ENCODE measurements at regions not wholly inside any gene's neighbourhood (a gene's known extent, or its start where the extent isn't known, plus 50 kb on each side); places are given as distances from the start of the nearest gene placed in this dataset.

DNA sequence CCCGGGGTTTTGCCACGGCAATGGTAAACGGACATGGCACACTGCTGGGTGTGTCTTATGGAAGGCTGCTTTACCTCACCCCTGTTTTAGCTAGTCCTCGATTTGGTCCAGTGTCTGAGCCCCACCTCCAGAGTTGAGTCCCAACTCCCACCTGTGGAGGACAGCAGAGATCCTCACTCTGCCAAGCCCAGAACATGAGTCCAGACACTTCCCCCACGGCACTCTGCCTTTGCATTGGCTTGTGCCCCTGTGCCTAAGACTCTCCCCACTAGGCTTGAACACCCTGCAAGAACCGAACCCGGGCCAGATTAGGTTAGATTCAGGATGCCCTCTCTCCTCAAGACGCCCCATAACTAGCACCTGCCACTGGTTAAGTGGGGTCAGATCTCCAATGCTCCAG, 59.8 kb upstream of the C14orf180 start:
- H3K9me3 ChIP-seq (ENCODE audit: low read length): no peaks in the 10 kb centered on the region
- TF ChIP-seq, protein P1, sequence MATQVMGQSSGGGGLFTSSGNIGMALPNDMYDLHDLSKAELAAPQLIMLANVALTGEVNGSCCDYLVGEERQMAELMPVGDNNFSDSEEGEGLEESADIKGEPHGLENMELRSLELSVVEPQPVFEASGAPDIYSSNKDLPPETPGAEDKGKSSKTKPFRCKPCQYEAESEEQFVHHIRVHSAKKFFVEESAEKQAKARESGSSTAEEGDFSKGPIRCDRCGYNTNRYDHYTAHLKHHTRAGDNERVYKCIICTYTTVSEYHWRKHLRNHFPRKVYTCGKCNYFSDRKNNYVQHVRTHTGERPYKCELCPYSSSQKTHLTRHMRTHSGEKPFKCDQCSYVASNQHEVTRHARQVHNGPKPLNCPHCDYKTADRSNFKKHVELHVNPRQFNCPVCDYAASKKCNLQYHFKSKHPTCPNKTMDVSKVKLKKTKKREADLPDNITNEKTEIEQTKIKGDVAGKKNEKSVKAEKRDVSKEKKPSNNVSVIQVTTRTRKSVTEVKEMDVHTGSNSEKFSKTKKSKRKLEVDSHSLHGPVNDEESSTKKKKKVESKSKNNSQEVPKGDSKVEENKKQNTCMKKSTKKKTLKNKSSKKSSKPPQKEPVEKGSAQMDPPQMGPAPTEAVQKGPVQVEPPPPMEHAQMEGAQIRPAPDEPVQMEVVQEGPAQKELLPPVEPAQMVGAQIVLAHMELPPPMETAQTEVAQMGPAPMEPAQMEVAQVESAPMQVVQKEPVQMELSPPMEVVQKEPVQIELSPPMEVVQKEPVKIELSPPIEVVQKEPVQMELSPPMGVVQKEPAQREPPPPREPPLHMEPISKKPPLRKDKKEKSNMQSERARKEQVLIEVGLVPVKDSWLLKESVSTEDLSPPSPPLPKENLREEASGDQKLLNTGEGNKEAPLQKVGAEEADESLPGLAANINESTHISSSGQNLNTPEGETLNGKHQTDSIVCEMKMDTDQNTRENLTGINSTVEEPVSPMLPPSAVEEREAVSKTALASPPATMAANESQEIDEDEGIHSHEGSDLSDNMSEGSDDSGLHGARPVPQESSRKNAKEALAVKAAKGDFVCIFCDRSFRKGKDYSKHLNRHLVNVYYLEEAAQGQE (IDR thresholded peaks at IDR 0.05; ENCODE audit: borderline replicate concordance): no peak
- no peak for TF ChIP-seq RAD21 (conservative IDR thresholded peaks at IDR 0.05)
- TF ChIP-seq EP300 (conservative IDR thresholded peaks at IDR 0.05; ENCODE audit: poor library complexity, severe bottlenecking): no peak
- TF ChIP-seq MXI1 (conservative IDR thresholded peaks at IDR 0.05; ENCODE audit: poor library complexity, severe bottlenecking): no peak
- TF ChIP-seq TAF1 (IDR thresholded peaks at IDR 0.05; ENCODE audit: low read depth): no peak
- no peak for TF ChIP-seq POLR2AphosphoS5 (IDR thresholded peaks at IDR 0.05)
- TF ChIP-seq EZH2 (IDR thresholded peaks at IDR 0.05; ENCODE audit: borderline replicate concordance, insufficient read depth, low read length, poor library complexity, severe bottlenecking): no peak
- TF ChIP-seq, protein P2, sequence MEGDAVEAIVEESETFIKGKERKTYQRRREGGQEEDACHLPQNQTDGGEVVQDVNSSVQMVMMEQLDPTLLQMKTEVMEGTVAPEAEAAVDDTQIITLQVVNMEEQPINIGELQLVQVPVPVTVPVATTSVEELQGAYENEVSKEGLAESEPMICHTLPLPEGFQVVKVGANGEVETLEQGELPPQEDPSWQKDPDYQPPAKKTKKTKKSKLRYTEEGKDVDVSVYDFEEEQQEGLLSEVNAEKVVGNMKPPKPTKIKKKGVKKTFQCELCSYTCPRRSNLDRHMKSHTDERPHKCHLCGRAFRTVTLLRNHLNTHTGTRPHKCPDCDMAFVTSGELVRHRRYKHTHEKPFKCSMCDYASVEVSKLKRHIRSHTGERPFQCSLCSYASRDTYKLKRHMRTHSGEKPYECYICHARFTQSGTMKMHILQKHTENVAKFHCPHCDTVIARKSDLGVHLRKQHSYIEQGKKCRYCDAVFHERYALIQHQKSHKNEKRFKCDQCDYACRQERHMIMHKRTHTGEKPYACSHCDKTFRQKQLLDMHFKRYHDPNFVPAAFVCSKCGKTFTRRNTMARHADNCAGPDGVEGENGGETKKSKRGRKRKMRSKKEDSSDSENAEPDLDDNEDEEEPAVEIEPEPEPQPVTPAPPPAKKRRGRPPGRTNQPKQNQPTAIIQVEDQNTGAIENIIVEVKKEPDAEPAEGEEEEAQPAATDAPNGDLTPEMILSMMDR (IDR thresholded peaks at IDR 0.05; ENCODE audit: poor library complexity, severe bottlenecking): no peak
- TF ChIP-seq SMC3 (conservative IDR thresholded peaks at IDR 0.05; ENCODE audit: poor library complexity): no peak
- no peak overlapping the region for H2AFZ ChIP-seq (ENCODE audit: low read depth, low read length)
- H4K20me1 ChIP-seq (ENCODE audit: insufficient read depth): no peaks in the 10 kb centered on the region
- no peak overlapping the region for H3K4me2 ChIP-seq (ENCODE audit: low read length)
- no peaks in the 10 kb centered on the region for H3K79me2 ChIP-seq (replicated peaks; ENCODE audit: insufficient read depth, low read length)
- H3K27ac ChIP-seq (ENCODE audit: low read length): no peak overlapping the region
- H3K36me3 ChIP-seq (ENCODE audit: insufficient read depth, low read length): no peaks in the 10 kb centered on the region
- no peaks in the 10 kb centered on the region for H3F3A ChIP-seq (ENCODE audit: insufficient read depth, low read length, poor library complexity, severe bottlenecking)
- H3K9me2 ChIP-seq (ENCODE audit: insufficient read depth, low read length): no peaks in the 10 kb centered on the region
- no peak overlapping the region for H3K9ac ChIP-seq (ENCODE audit: low read length)
- H3K27me3 ChIP-seq (ENCODE audit: insufficient read depth, low read depth, low read length): no peaks in the 10 kb centered on the region
- no peak overlapping the region for H3K4me3 ChIP-seq (ENCODE audit: low read length)

DNA sequence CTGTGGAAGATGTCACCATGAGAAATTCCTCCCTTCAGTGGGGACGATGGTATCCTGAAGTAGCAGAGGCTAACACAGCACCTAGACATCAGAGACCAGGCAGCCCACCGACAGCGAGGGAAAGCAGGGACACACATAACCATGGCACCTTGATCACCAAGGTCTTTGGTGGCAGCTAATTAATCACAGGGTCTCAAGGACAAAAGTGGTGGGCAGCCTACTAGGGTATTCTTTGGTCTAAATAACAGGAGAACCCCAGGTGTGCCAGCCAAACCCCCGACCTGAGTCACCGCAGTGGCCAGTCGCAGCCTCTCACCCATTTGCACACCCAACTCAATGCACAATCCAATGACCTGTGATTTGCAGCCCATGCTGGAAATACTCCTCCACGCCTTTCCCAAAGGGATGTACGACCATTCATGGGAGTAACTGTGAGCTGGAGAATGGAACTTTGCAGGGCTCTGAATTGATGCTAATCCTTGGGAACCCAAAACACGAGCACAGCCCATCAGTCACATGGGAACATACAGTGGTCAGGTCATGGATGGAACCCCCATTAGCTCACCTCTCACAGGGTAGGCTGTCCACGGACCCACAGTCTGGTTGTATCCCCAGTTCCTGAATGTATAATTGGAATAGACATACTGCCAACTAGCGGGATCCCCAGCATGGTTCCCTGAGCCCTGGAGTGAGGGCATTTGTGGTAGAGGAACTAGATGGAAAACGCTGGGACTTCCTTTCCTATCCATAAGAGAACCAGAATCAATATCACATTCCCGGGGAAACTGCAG, 58.7 kb upstream of the C14orf180 start:
- no peaks in the 10 kb centered on the region for H3K9me2 ChIP-seq (ENCODE audit: insufficient read depth, low read length)
- H3K4me2 ChIP-seq (ENCODE audit: low read length): no peak overlapping the region
- no peaks in the 10 kb centered on the region for H3K27me3 ChIP-seq (ENCODE audit: insufficient read depth, low read depth, low read length)
- H3K36me3 ChIP-seq (ENCODE audit: insufficient read depth, low read length): no peaks in the 10 kb centered on the region
- H4K20me1 ChIP-seq (ENCODE audit: insufficient read depth): no peaks in the 10 kb centered on the region
- no peak overlapping the region for H3K9ac ChIP-seq (ENCODE audit: low read length)
- H3F3A ChIP-seq (ENCODE audit: insufficient read depth, low read length, poor library complexity, severe bottlenecking): no peaks in the 10 kb centered on the region
- H3K4me3 ChIP-seq (ENCODE audit: low read length): no peak overlapping the region
- H3K79me2 ChIP-seq (replicated peaks; ENCODE audit: insufficient read depth, low read length): no peaks in the 10 kb centered on the region
- TF ChIP-seq SMC3 (conservative IDR thresholded peaks at IDR 0.05; ENCODE audit: poor library complexity) (no peak), POLR2AphosphoS5 (IDR thresholded peaks at IDR 0.05) (no peak), MXI1 (conservative IDR thresholded peaks at IDR 0.05; ENCODE audit: poor library complexity, severe bottlenecking) (no peak), EP300 (conservative IDR thresholded peaks at IDR 0.05; ENCODE audit: poor library complexity, severe bottlenecking) (no peak), TAF1 (IDR thresholded peaks at IDR 0.05; ENCODE audit: low read depth) (no peak), EZH2 (IDR thresholded peaks at IDR 0.05; ENCODE audit: borderline replicate concordance, insufficient read depth, low read length, poor library complexity, severe bottlenecking) (no peak), RAD21 (conservative IDR thresholded peaks at IDR 0.05) (no peak)
- TF ChIP-seq, protein P2 (IDR thresholded peaks at IDR 0.05; ENCODE audit: poor library complexity, severe bottlenecking): no peak
- TF ChIP-seq, protein P1 (IDR thresholded peaks at IDR 0.05; ENCODE audit: borderline replicate concordance): no peak
- H3K9me3 ChIP-seq (ENCODE audit: low read length): peaks cover 4% of the 10 kb centered on the region
- H2AFZ ChIP-seq (ENCODE audit: low read depth, low read length): no peak overlapping the region
- no peak overlapping the region for H3K27ac ChIP-seq (ENCODE audit: low read length)
